HL-60 (cell line): ENCODE measurements at regions not wholly inside any gene's neighbourhood (a gene's known extent, or its start where the extent isn't known, plus 50 kb on each side); places are given as distances from the start of the nearest gene placed in this dataset.
A peak's percentile ranks its signal among the peaks of the same experiment; 100 is the strongest.

Experiments
- DNase-seq, 2 experiments: peaks; one replicate each; pipeline ENCODE4 v3.0.0-alpha.2; 2010 to 2020; ENCODE audit warnings: low read depth in 1 of 2, low spot score in 1 of 2
- H3K27ac ChIP-seq: fragments of 250-450 bp; sonication (Bioruptor Pico); replicated peaks from 2 replicates; pipeline ENCODE4 v1.5.1; 2020; ENCODE audit warnings: mild to moderate bottlenecking, moderate library complexity
- H3K27me3 ChIP-seq: fragments of 250-450 bp; sonication (Bioruptor Pico); 2 replicates; pipeline ENCODE4 v1.5.1; 2021; ENCODE audit warnings: mild to moderate bottlenecking, moderate library complexity; ENCODE audit not compliant: insufficient read depth, poor library complexity, severe bottlenecking
- H3K4me3 ChIP-seq: replicated peaks from 2 replicates; pipeline ENCODE4 v1.5.1; 2011; ENCODE audit warnings: mild to moderate bottlenecking, control low read depth, low read length; ENCODE audit not compliant: insufficient read depth
- CTCF ChIP-seq: IDR thresholded peaks from one replicate; pipeline ENCODE4 v1.5.1; 2011; ENCODE audit warnings: low read length, control low read depth, inconsistent platforms; ENCODE audit not compliant: insufficient read depth
- GABPA ChIP-seq: IDR thresholded peaks from 2 replicates; pipeline ENCODE4 v1.6.1; 2012; ENCODE audit warnings: low read depth
- POLR2AphosphoS5 ChIP-seq: IDR thresholded peaks from 2 replicates; pipeline ENCODE4 v1.6.1; 2012; ENCODE audit warnings: low read depth
- SPI1 ChIP-seq: IDR thresholded peaks from 2 replicates; pipeline ENCODE4 v1.6.1; 2012; ENCODE audit warnings: low read depth, mild to moderate bottlenecking, borderline replicate concordance
- TF ChIP-seq, protein P1 (sequence below): IDR thresholded peaks from 2 replicates; pipeline ENCODE4 v1.6.1; 2012; ENCODE audit warnings: low read depth; ENCODE audit not compliant: insufficient replicate concordance

DNA sequence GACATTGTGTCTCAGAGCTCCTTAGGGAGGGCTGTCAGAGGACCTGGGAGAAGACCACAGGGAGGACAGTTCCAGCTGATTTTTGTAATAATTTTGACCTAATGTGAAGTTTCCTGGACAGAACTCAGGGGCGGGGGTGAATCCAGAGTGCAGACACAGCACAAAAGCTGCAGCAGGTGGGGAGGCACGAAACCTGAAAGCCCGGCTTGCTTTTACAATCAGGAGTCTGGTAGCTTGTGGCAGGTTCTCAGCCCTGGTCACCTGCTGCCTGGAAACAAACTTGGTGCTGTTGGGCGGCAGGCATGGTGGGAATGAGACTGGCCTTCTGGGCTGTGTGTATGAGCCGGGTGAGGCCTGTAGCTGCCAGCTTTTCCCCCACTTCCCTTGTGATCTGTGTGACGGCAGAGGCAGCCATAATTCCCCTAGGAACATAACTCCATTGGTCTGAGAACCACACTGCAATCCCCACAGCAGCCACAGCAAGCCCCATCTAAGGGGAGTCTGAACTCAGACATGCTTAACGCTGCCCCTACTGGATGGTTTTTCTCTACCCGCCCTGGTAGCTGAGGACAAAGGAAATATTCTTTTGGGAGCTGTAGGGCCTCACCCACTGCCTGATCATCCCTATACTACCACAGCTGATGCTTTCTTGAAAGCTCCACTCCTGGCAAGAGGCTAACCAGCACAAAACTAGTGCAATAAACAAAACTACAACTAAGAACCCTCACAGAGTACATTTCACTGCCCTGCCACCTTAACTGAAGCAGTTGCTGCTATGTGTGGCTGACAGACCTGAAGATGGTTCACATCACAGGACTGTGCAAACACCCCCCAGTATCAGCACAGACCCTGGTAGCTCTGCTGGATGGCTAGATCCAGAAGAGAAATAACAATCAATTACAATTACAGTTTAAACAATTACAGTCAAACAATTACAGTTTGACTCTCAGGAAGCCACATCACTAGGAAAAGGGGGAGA, 1055.1 kb upstream of the GJE1 start:
- Histone ChIP-seq H3K27me3 (no peaks in the 10 kb centered on the region), H3K27ac (no peak overlapping the region), H3K4me3 (no peak overlapping the region)
- peak in 1 of 2 experiments; percentile 37 for DNase-seq
- no peak for TF ChIP-seq SPI1
- peak; percentile 5 for TF ChIP-seq CTCF
- TF ChIP-seq POLR2AphosphoS5: no peak

DNA sequence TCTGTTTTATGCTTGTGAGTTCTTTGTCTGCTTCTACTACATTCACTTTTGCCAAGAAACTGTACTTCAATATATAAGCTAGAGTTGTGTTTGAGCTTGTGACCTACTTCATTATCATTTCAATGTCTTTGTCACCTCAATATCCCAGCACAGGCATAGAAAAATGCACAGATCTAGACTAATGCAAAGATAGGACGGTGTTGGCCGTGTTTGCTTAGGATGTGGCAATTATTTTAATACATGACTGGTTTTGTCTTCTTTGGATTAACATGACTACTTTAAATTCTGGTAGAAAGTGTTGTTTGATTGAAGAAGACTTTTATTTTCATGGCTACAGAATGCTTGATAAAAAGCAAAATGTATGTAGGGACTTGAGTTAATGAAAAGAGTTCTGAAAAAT, 1075.0 kb upstream of the GJE1 start:
- Histone ChIP-seq H3K27ac (no peak overlapping the region), H3K4me3 (no peak overlapping the region), H3K27me3 (no peaks in the 10 kb centered on the region)
- no peak for DNase-seq
- TF ChIP-seq, protein P1, sequence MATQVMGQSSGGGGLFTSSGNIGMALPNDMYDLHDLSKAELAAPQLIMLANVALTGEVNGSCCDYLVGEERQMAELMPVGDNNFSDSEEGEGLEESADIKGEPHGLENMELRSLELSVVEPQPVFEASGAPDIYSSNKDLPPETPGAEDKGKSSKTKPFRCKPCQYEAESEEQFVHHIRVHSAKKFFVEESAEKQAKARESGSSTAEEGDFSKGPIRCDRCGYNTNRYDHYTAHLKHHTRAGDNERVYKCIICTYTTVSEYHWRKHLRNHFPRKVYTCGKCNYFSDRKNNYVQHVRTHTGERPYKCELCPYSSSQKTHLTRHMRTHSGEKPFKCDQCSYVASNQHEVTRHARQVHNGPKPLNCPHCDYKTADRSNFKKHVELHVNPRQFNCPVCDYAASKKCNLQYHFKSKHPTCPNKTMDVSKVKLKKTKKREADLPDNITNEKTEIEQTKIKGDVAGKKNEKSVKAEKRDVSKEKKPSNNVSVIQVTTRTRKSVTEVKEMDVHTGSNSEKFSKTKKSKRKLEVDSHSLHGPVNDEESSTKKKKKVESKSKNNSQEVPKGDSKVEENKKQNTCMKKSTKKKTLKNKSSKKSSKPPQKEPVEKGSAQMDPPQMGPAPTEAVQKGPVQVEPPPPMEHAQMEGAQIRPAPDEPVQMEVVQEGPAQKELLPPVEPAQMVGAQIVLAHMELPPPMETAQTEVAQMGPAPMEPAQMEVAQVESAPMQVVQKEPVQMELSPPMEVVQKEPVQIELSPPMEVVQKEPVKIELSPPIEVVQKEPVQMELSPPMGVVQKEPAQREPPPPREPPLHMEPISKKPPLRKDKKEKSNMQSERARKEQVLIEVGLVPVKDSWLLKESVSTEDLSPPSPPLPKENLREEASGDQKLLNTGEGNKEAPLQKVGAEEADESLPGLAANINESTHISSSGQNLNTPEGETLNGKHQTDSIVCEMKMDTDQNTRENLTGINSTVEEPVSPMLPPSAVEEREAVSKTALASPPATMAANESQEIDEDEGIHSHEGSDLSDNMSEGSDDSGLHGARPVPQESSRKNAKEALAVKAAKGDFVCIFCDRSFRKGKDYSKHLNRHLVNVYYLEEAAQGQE: no peak
- no peak for TF ChIP-seq SPI1
- no peak for TF ChIP-seq GABPA
- no peak for TF ChIP-seq POLR2AphosphoS5
- TF ChIP-seq CTCF: no peak

DNA sequence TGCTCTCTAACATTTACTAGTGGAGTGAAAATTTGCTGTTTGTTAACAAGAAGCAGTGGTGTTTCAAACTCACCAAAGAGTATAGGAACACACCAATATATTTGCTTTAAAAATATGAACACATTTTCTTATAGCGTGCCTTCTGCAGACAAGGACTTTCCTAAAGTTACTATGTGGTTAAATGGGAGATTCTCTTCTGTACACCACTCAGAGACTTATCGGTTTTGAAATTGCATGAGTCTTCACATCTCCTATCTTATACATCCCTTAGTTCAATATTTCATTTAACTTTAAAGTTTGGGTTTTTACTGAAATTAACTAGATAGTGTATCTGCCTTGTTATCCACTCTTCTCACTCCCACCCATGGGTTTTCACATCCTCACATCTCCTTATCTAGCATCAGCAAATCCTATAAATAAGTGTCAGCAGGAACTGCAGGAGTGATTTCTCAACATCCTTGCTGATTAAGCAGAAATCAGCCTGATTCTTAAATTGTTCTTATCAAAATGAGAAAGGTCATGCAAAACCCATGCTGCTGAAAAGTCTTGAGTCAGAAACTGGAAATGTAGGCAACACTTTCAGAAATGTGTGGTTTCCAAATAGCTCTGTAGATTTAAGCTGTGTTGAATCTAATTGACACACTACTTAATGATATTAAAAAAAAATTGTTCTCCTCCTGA, 1075.6 kb upstream of the GJE1 start:
- TF ChIP-seq POLR2AphosphoS5 (no peak), CTCF (no peak), GABPA (no peak), SPI1 (no peak)
- TF ChIP-seq, protein P1: no peak
- Histone ChIP-seq H3K27me3 (no peaks in the 10 kb centered on the region), H3K4me3 (no peak overlapping the region), H3K27ac (no peak overlapping the region)
- no peak for DNase-seq
